M059J (cell line): ENCODE measurements at regions not wholly inside any gene's neighbourhood (a gene's known extent, or its start where the extent isn't known, plus 50 kb on each side); places are given as distances from the start of the nearest gene placed in this dataset.

ENCODE experiments used
- DNase-seq: peaks from one replicate; pipeline ENCODE4 v3.0.0-alpha.2; 2012; ENCODE audit warnings: low read depth

DNA sequence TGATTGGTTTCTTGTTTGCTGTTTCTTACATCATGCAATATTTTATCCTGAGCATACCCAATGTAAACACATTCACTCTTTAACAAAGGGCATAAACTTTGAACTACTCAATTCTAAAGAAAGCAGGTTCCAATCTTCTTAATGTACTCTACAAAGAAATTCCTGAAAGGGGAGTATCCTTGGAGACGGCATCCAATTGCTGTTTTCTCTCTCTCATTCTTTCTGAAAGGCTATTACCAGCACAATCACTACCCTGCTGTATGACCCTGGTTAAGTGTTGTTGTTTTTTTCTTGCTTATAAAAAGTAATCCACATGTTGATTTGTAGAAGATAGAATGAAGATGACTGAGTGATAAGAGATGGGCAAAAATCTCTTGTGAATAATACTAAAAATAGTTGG lies 176.0 kb downstream of the ZNF365 start:
- no peak for DNase-seq

DNA sequence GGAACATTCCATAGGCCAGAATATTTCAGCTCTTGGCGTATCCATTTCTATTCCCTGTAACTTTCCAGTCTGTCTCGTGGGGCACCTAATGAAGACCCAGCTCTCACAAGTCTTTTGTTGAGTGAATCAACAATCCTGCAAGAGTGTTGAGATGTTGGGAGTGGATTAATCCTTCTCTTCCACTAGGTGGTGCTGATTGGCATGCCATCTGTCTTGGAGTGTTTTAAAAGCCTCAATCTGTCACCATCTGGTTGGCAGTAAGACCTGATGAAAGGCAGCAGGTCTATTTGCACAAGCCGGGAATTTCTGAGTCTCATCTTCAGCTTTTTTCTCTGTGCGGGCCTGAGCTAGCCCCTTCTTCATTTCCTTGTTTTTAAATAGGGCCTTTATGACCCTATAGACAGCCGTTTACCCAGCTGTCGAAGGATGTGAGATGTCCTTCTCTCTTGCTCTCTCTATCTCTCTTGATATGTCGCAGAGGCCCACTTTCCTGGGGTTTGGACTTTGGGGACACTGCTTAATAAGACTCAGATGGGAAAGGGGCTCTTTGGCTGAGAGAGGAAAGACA lies 180.5 kb downstream of the ZNF365 start:
- peak; percentile 66 for DNase-seq

GRCh38 chr10:62559481-62560200 lies 185.5 kb downstream of the ZNF365 start:
- DNase-seq: no peak

DNA sequence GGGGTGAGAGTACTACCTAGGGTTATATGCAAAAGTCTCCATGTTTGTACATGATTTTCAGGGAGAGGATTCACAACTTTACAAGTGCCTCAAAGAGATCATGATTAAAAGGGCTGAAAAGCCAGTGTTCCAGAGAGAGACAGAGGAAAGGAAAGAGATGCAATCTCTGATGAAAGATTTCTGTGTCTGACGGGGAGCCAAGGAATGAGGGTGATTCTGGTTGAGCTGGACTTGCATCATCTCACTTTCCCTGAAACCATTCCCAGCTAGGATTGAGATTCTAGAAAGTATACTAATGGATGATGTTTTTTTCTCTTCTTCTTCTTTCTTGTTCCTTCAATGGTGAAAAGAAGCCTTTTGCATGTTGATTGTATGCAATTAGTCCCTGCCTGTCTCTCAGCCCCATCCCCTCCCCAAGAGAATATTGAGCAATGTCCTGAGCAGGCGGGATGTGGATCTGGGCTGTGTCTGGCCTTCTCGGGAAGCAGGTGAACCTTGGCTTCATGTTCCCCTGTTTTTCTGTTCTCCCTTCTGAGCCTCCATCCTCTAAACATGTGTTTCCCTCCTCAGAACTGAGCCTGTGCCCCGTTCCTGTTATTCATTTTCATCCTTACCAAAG lies 186.1 kb downstream of the ZNF365 start:
- DNase-seq: peak; percentile 53

DNA sequence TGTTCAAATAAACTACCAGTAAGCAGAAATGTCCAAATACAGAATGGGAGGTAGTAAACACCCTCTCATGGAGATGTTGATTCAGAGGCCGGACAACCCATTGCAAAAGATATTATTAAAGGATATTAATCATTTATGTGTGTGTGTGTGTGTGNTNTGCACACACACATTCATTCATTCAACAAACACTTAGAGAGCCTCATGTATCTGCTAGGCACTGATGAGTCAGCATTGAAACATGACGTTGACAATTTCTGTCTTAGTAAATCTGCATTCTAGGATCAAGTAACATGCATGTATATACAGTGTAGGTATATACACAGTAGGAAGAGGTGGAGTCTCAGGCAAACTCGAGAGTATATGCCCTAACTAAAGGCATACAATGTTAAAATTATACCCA lies 187.0 kb downstream of the ZNF365 start:
- no peak for DNase-seq

DNA sequence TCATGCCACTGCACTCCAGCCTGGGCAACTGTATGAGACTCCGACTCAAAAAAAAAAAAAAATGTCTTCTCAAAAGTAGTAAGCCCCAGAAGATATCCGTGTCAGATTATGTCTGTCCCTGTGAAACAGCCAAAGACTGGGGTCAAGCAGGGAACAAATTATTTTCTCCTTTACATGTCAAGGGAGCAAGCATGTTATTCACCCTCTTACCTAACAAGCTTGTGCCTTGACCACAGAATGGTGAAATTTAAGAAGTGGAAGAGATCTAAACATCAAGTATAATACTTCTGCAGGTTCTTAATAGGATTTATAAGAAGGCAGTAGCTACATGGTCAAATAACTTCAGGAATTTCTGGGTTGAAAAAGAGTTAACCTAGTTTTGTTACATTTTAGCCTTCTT lies 187.9 kb downstream of the ZNF365 start:
- DNase-seq: no peak

DNA sequence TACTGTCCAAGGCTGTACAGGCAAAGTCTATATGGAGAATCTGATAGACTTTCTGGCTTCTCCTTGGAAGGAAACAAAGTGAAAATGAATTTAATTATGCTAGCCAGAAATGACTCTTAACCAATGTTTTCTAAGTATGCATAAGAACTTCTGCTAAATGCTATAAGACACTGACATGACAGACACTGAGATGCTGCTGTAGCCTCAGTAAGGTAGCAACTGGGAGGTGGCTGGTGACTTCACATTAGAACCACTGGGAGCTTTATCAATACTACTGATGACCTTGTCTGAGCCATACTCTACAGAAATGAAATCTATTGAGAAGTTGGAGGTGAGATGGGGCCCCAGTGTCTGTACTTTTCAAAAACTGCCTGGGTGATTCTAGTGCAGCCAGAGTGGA lies 188.6 kb downstream of the ZNF365 start:
- DNase-seq: no peak

DNA sequence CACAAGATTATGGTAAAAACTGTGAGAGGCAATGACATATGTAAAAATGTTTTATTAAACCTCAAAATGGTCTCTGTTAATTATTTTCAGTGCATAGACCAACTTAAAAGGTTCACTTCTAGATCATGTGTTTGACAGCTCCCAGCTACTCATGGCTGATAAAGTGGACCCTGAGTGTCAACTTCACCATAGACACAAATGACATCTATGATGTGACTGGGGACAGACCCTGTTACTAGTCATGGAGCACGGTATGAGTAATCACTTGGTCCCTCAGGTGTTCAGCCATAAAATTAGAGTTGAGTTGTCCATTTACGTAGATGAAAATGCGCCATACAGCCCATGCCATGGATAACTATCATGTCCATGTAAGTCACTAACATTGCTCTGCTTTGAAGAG lies 199.8 kb downstream of the ZNF365 start:
- DNase-seq: no peak

DNA sequence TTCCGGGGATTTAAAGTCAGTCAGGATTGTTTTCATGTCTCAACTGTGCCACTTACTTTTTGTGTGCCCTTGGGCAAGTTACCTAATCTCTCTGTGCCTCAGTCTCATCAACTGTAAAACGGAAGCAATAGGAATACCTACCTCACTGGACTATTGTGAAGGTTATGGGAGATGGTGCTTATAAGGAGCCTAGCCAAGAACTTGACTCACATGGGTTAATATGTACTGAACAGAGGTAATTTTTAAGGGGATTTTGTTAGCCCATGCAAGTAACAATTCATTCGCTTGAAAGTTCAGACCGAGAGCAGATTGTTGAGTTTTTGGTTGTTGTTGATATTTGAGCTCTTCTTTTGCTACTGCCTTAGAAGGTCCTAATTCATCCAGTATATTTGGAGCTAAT lies 202.9 kb downstream of the ZNF365 start:
- no peak for DNase-seq

GRCh38 chr10:62577666-62578291 lies 203.6 kb downstream of the ZNF365 start:
- DNase-seq: peak; percentile 60

DNA sequence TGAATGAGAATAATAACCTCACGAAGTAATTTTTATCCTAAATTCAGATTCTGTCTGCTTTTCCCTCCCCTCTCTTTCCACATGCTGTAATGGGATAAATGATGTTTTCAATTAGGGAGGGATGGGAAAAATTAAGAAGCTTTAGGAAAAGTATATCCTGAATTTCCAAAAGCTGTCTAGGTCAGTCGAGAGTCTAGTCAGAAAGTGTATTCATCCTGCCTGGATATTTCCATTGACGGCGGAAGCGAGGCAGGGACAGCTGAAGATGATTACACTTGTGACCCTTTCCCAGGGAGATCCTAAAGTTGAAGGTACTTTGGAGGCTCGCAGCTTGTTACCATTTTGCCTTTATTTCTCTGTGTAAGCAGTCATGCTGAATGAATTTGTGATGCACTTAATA lies 204.1 kb downstream of the ZNF365 start:
- no peak for DNase-seq

DNA sequence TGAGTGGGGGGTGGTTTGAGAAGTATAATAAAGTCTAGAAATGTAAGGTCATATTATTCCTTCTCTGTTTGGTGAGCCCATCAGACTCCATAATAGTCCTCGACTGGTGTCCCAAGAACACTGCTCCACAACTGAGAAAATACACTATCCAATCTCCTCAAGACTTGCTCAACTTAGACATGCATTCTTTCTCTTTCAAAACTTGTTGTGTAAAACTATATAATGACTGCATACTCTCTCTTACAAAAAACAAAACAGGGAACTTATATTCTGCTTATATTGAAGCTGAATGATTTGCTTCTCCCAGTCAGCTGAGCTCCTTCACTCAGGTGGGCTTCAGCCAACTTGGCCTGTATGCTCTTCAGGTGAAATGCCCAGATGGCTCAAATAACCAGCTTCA lies 204.7 kb downstream of the ZNF365 start:
- no peak for DNase-seq

- peak; percentile 42 for DNase-seq
Measured at GRCh38 chr10:62580396-62580795, 206.2 kb downstream of the ZNF365 start.

- DNase-seq: peak; percentile 75
Measured at GRCh38 chr10:62581351-62581750, 207.2 kb downstream of the ZNF365 start.

DNA sequence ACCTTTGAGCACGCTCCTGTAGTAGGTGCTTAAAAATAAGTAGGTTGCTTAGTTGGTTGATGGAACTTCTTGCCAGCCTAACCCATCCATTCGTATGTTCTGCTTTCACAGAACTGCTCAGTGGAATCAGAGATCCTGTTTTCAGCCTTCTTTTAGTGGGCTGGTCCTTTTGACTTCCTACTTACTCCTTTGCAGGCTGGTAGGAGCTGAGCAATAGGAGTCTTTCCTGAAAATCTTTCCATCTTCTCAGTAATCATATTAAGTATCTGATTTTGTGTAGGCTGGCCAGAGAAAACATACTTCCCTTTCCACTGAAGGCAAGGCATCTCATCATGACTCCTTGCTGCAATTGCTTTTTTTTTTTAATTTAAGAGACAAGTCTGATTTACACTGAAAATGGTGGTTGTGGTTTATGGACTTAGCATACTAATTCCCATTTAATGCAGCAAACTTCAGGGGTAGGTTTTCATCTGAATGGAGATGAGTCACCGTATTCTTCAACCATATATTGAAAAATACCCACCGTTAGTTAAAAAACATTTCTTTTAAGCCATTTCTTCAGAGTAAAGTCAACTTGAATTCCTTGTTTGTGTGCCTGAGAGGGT lies 208.0 kb downstream of the ZNF365 start:
- DNase-seq: peak; percentile 73

GRCh38 chr10:62582804-62583208 lies 208.6 kb downstream of the ZNF365 start:
- DNase-seq: peak; percentile 86

DNA sequence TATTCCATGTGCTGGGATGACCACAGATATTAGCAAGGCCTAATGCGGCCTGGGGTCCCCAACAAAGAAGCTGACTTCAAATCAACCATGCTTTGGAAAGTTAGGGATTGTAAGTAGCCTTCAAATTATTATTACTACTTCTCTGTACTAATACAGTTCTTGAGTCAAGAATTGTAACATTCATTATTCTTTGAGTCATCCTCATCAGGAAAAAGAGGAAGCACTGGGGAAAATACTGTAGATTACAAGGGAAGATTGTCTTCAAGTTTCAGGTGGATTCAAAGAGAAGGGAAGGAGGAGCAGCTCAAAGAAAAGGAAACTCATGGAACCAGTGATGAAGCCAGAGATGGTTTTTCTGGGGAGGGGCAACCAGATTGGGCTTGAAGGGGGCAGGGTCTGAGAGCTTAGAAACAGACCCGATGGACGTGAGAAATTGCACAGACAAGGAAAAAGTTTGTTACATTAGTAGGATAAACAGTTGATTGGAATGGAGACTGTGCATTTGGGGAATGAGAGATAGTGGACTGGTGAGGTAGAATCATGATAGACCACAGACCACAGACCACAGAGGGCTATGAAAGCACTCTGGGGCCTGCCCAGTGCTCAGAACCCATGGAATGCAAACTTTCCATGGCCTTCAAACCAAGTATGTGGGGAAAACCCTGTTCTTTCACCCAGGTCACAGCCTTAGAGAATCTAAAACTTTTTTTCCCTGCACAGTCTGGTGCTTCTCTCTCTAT lies 209.9 kb downstream of the ZNF365 start:
- DNase-seq: peak; percentile 93

DNA sequence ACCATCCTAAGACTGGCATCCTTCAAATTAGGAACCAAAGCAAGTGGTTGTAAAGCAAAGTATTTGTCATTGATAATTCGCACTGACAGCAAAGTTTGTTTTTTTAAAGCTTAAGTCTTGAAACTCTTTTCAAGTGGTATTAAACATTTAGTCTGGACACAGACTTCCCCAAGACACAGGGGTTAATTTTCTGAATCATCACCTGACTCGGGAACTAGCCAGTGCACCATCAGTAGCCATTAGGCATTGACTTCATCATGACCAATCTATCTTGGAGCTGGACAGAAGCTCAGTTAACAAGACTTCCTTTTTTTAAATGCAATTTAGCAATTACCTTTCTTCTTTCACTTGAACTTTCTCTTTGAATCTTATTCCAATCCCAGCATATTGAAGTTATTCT lies 210.6 kb downstream of the ZNF365 start:
- DNase-seq: peak; percentile 61

DNA sequence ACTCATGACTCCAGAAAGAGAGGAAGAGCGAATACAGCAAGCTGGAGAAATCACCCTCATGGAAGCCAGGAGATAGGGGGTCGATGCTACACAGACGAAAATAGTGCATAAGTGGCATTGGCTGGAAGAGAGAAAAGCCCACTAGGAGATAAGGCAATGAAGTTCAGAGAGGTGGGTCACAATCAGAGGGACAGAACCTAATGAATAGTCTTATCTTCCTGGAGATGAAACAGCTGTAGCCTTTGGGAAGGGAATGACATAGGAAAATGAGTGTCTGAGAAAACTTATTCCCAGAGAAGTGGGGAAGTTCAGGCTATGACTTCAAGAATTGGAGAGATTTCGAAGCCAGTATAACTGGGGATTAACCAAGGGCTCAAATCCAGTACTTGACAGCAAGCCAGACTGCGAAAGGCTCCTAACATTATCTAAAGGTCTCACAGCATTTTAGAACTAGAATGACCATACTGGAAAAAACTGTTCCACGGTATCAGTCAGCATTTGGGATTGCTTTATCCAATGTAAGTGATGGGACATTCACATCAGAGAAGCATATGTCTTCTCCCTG lies 211.1 kb downstream of the ZNF365 start:
- DNase-seq: no peak

GRCh38 chr10:62587011-62587410 lies 212.8 kb downstream of the ZNF365 start:
- no peak for DNase-seq

- no peak for DNase-seq
Measured at GRCh38 chr10:62588116-62588515, 213.9 kb downstream of the ZNF365 start.
